ENCODE measurements at regions not wholly inside any gene's neighbourhood (a gene's known extent, or its start where the extent isn't known, plus 50 kb on each side); places are given as distances from the start of the nearest gene placed in this dataset.

GRCh38 chr4:96016634-96017299 lies 176.9 kb downstream of the PDHA2 start:
- no peak overlapping the region for H3K9ac ChIP-seq (ENCODE audit: low read depth, low read length)
- dilution Hi-C loops (cut with HindIII; ENCODE audit: low sequenced_read_pairs, unreplicated experiment) (no loop called here), in situ Hi-C loops (cut with MboI; ENCODE audit: low sequenced_read_pairs) (no loop called here), intact Hi-C loops (cut with micrococcal nuclease) (no loop called here)
- TF ChIP-seq RCOR1 (IDR thresholded peaks at IDR 0.05; ENCODE audit: insufficient replicate concordance, low read length) (no peak), CHD1 (IDR thresholded peaks at IDR 0.05; ENCODE audit: low read depth, low read length) (no peak), CEBPB (IDR thresholded peaks at IDR 0.05; ENCODE audit: low read depth, low read length) (no peak)
- TF ChIP-seq, protein P1, sequence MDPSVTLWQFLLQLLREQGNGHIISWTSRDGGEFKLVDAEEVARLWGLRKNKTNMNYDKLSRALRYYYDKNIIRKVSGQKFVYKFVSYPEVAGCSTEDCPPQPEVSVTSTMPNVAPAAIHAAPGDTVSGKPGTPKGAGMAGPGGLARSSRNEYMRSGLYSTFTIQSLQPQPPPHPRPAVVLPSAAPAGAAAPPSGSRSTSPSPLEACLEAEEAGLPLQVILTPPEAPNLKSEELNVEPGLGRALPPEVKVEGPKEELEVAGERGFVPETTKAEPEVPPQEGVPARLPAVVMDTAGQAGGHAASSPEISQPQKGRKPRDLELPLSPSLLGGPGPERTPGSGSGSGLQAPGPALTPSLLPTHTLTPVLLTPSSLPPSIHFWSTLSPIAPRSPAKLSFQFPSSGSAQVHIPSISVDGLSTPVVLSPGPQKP (IDR thresholded peaks at IDR 0.05; ENCODE audit: borderline replicate concordance, low read depth, low read length): no peak
- no peak overlapping the region for H2AFZ ChIP-seq (replicated peaks; ENCODE audit: low read length, poor library complexity)
- no TSS peak for BruUV-seq (replicated peaks)
- no peaks in the 10 kb centered on the region for H4K20me1 ChIP-seq (ENCODE audit: insufficient read depth, low read length)
- H3K9me3 ChIP-seq (ENCODE audit: control insufficient read depth, insufficient read depth, low read length): 0 out of 2 replicates have a peak, but pooled peaks cover 4% of the 10 kb centered on the region
- no peaks in the 10 kb centered on the region for H3K79me1 ChIP-seq (ENCODE audit: low read depth in 1 of 2, low read length in 2 of 2)
- H2BK15ac ChIP-seq (ENCODE audit: low read depth, low read length): no peak overlapping the region
- ChIA-PET POLR2A (ENCODE audit: unreplicated experiment) (no interaction called here), CTCF (no interaction called here)
- no peaks in the 10 kb centered on the region for H3K9me1 ChIP-seq (ENCODE audit: insufficient read depth, low read length)
- H3K27ac ChIP-seq (ENCODE audit: insufficient read depth, low read length): no peak overlapping the region
- no peak overlapping the region for H3K56ac ChIP-seq (ENCODE audit: extremely low read depth, insufficient read depth, low read length)
- no peaks in the 10 kb centered on the region for H3K27me3 ChIP-seq (ENCODE audit: control insufficient read depth, insufficient read depth, low read length)
- H2BK120ac ChIP-seq (ENCODE audit: low read depth, low read length): no peak overlapping the region
- no peak overlapping the region for H3K4ac ChIP-seq (ENCODE audit: low read depth, low read length)
- no peak overlapping the region for H3K4me2 ChIP-seq (ENCODE audit: low read depth, low read length)
- no peak overlapping the region for H3K14ac ChIP-seq (replicated peaks; ENCODE audit: low read depth, low read length)
- H3K18ac ChIP-seq (ENCODE audit: low read depth, low read length): no peak overlapping the region
- H2BK5ac ChIP-seq (ENCODE audit: low read depth, low read length, poor library complexity, severe bottlenecking): no peak overlapping the region
- no peak overlapping the region for H2BK20ac ChIP-seq (ENCODE audit: low read depth, low read length)
- H2AK9ac ChIP-seq (replicated peaks; ENCODE audit: low read depth, low read length, poor library complexity): no peak overlapping the region
- no peak overlapping the region for H3K4me3 ChIP-seq (ENCODE audit: insufficient read depth, low read depth, low read length)
- no peak overlapping the region for H2AK5ac ChIP-seq (ENCODE audit: low read depth, low read length)
- DNase-seq (no peak), ATAC-seq (ENCODE audit: low read depth) (no peak)
- no peaks in the 10 kb centered on the region for H3K36me3 ChIP-seq (ENCODE audit: control insufficient read depth, insufficient read depth, low read length)
- no peak overlapping the region for H4K5ac ChIP-seq (ENCODE audit: low read depth, low read length)
- no CpG with 5 or more reads among the region's 4 CpGs for WGBS, 2 experiments (ENCODE audit: extremely low coverage in 2 of 2, insufficient read length in 1 of 2)
- H3K4me1 ChIP-seq (ENCODE audit: control insufficient read depth, insufficient read depth, low read length): no peaks in the 10 kb centered on the region
- H4K8ac ChIP-seq (ENCODE audit: low read depth in 2 of 2, low read length in 2 of 2): no peak overlapping the region
- H3K23ac ChIP-seq (ENCODE audit: low read depth, low read length): no peak overlapping the region
- no peak overlapping the region for H4K91ac ChIP-seq (ENCODE audit: insufficient read depth, low read depth, low read length)
